ENCODE measurements at regions not wholly inside any gene's neighbourhood (a gene's known extent, or its start where the extent isn't known, plus 50 kb on each side); places are given as distances from the start of the nearest gene placed in this dataset.
"Not testable (repeated sequence)": the region's sequence is repeated elsewhere in the genome, so short reads cannot be mapped to it uniquely, and the experiment has no call there.

DNA sequence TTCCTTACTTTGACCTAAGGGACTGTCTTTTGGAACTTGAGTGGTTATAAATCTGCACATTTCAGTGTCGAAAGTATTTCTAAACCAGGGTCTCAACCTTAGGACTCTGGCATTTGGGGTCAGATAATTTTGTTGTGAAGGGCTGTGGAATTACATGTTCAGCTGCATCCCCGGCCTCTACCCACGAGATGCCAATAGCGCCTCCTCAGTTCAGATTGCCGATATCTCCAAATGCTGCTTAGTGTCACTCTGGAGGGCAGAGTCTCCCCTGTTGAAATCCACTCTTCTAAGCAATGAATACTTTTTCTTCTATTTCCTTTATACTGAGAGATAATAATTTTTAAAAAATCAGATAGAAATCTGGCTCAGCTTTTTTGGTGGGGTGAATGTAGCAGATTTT is 379.4 kb upstream of the RGS6 start:
- no peak overlapping the region for H3K4me3 ChIP-seq (ENCODE audit: low read depth in 1 of 2, low read length in 2 of 2)
- no peaks in the 10 kb centered on the region for H3K36me3 ChIP-seq (ENCODE audit: insufficient read depth, low read length)
- H3K27ac ChIP-seq (ENCODE audit: low read depth, low read length): no peak overlapping the region
- H3K4me1 ChIP-seq (ENCODE audit: insufficient read depth, low read length): no peaks in the 10 kb centered on the region
- no peaks in the 10 kb centered on the region for H3K9me3 ChIP-seq (ENCODE audit: low read length)
- no peak overlapping the region for H3K9ac ChIP-seq (ENCODE audit: low read length)
- no peaks in the 10 kb centered on the region for H3K27me3 ChIP-seq (ENCODE audit: control insufficient read depth in 1 of 2, insufficient read depth in 2 of 2, low read length in 2 of 2)

DNA sequence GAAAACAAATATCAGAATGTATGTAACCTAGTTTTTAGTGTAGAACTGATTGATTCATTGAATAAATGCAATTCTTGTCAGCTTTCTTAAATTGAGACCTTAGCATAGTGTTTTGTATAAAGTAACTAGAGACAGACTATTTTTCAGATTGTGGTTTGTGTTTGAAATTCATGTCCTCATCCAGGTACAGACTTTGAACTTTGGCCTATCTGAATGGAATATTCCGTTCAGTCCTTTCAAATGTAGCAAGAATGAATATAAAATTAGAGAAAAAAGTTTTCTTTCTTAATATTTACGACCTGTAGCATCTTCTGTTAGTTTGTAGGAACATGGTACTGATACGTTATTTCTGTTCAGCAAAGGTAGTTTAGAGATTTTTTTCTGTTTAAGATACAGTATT is 378.4 kb upstream of the RGS6 start:
- no peak overlapping the region for H3K9ac ChIP-seq (ENCODE audit: low read length)
- H3K9me3 ChIP-seq (ENCODE audit: low read length): no peaks in the 10 kb centered on the region
- H3K36me3 ChIP-seq (ENCODE audit: insufficient read depth, low read length): no peaks in the 10 kb centered on the region
- no peak overlapping the region for H3K27ac ChIP-seq (ENCODE audit: low read depth, low read length)
- H3K4me1 ChIP-seq (ENCODE audit: insufficient read depth, low read length): no peaks in the 10 kb centered on the region
- no peak overlapping the region for H3K4me3 ChIP-seq (ENCODE audit: low read depth in 1 of 2, low read length in 2 of 2)
- H3K27me3 ChIP-seq (ENCODE audit: control insufficient read depth in 1 of 2, insufficient read depth in 2 of 2, low read length in 2 of 2): no peaks in the 10 kb centered on the region

DNA sequence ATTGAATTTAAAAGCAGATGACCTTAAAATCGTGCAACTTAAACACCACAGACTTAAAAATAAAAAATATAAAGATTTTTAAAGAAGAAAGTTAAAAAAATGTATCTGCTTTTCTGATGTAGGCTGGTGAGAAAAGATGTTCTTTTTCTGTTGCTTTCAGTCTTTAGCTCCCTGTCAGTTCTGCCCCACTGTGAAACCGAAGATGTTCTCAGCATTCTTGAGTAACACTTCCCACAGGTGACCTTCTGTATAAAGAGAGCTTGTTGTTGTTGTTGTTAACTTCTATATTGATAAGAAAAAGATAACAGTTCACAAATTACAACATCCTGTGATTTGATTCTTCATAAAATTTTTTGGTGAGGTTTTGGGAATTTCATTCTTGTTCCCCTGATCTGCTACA is 377.9 kb upstream of the RGS6 start:
- no peak overlapping the region for H3K9ac ChIP-seq (ENCODE audit: low read length)
- no peak overlapping the region for H3K27ac ChIP-seq (ENCODE audit: low read depth, low read length)
- H3K4me1 ChIP-seq (ENCODE audit: insufficient read depth, low read length): no peaks in the 10 kb centered on the region
- H3K9me3 ChIP-seq (ENCODE audit: low read length): no peaks in the 10 kb centered on the region
- no peak overlapping the region for H3K4me3 ChIP-seq (ENCODE audit: low read depth in 1 of 2, low read length in 2 of 2)
- H3K27me3 ChIP-seq (ENCODE audit: control insufficient read depth in 1 of 2, insufficient read depth in 2 of 2, low read length in 2 of 2): no peaks in the 10 kb centered on the region
- no peaks in the 10 kb centered on the region for H3K36me3 ChIP-seq (ENCODE audit: insufficient read depth, low read length)

DNA sequence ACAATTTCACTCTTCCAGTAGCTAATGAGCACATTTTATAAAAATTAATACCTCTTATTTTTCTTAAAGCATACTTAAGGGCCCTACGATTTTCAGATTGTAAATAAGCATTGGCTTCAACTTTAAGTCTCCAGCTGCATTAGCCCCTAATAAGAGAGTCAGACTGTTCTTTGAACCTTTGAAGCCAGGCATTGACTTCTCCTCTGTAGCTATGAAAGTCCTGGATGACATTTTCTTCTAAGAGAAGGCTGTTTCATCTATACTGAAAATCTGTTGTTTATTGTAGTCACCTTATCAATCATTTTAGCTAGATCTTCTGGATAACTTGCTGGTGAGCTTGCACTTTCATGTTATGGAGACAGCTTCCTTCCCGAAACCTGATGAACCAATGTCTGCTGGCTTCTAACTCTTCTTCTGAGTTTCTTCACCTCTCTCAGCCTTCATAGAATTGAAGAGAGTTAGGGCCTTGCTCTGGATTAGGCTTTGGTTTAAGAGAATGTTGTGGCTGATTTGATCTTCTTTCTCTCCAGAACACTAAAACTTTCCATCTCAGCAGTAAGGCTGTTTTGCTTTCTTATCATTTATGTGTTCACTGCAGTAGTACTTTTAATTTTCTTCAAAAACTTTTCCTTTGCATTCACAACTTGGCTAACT is 377.1 kb upstream of the RGS6 start:
- no peaks in the 10 kb centered on the region for H3K4me1 ChIP-seq (ENCODE audit: insufficient read depth, low read length)
- no peak overlapping the region for H3K9ac ChIP-seq (ENCODE audit: low read length)
- H3K27ac ChIP-seq (ENCODE audit: low read depth, low read length): no peak overlapping the region
- no peak overlapping the region for H3K4me3 ChIP-seq (ENCODE audit: low read depth in 1 of 2, low read length in 2 of 2)
- no peaks in the 10 kb centered on the region for H3K27me3 ChIP-seq (ENCODE audit: control insufficient read depth in 1 of 2, insufficient read depth in 2 of 2, low read length in 2 of 2)
- H3K9me3 ChIP-seq (ENCODE audit: low read length): no peaks in the 10 kb centered on the region
- no peaks in the 10 kb centered on the region for H3K36me3 ChIP-seq (ENCODE audit: insufficient read depth, low read length)

DNA sequence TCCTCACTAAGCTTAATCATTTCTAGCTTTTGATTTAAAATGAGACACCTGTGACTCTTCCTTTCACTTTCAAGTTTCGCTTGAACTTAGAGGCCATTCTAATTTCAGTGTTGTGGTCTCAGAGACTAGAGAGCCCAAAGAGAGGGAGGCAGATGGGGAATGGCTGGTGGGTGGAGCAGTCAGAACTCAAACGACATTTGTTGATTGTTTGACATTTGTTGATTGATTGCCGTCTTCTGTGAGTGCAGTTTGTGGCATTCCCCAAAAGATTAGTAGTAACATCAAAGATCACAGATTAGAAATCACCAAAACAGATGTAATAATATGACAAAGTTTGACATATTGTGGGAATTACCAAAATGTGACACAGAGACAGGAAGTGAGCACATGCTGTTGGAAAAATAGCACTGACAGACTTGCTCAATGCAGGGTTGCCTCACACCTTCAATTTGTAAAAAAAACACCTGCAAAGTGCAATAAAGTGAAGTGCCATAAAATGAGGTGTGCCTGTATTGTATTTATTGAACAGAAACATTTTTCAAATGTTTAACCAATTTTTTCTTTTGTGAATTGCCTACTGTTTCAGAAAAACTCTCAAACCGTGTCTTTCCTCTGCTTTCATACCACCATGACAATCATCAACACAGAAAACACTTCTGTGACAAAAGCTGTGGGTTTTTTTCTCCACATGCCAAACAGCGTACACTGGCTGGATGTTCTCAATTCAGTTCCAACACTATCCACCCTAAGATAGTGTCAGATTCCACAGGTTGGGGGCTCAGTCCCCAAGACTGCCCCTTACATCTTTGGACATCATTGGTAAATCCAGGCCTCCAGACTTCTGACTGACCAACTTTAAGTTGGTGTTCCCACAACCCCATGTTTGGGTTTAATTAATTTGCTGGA is 376.3 kb upstream of the RGS6 start:
- no peak overlapping the region for H3K4me3 ChIP-seq (ENCODE audit: low read depth in 1 of 2, low read length in 2 of 2)
- H3K4me1 ChIP-seq (ENCODE audit: insufficient read depth, low read length): no peaks in the 10 kb centered on the region
- H3K9ac ChIP-seq (ENCODE audit: low read length): no peak overlapping the region
- no peaks in the 10 kb centered on the region for H3K36me3 ChIP-seq (ENCODE audit: insufficient read depth, low read length)
- no peaks in the 10 kb centered on the region for H3K9me3 ChIP-seq (ENCODE audit: low read length)
- H3K27ac ChIP-seq (ENCODE audit: low read depth, low read length): no peak overlapping the region
- H3K27me3 ChIP-seq (ENCODE audit: control insufficient read depth in 1 of 2, insufficient read depth in 2 of 2, low read length in 2 of 2): no peaks in the 10 kb centered on the region

DNA sequence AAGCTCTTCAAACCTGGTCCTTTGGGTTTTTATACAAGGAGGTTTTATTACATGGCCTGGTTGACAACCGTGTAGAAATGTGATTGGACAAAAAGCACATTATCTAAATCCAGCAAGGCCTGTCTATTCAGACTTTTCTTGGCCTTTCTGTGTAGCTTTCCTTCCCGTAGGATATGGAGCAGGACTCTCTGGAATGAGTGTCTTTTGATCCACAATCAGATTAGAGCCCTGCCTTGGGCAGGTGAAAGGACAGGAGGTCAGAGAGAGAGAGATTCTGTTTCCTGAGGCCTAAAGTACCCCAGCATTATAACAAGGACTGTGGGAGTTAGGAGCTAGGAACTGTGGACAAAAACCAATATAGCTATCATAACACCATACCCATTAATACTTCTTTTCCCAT is 375.5 kb upstream of the RGS6 start:
- Histone ChIP-seq H3K27ac (ENCODE audit: low read depth, low read length) (no peak overlapping the region), H3K4me3 (ENCODE audit: low read depth in 1 of 2, low read length in 2 of 2) (no peak overlapping the region), H3K27me3 (ENCODE audit: control insufficient read depth in 1 of 2, insufficient read depth in 2 of 2, low read length in 2 of 2) (no peaks in the 10 kb centered on the region), H3K4me1 (ENCODE audit: insufficient read depth, low read length) (no peaks in the 10 kb centered on the region), H3K36me3 (ENCODE audit: insufficient read depth, low read length) (no peaks in the 10 kb centered on the region), H3K9ac (ENCODE audit: low read length) (no peak overlapping the region), H3K9me3 (ENCODE audit: low read length) (no peaks in the 10 kb centered on the region)

DNA sequence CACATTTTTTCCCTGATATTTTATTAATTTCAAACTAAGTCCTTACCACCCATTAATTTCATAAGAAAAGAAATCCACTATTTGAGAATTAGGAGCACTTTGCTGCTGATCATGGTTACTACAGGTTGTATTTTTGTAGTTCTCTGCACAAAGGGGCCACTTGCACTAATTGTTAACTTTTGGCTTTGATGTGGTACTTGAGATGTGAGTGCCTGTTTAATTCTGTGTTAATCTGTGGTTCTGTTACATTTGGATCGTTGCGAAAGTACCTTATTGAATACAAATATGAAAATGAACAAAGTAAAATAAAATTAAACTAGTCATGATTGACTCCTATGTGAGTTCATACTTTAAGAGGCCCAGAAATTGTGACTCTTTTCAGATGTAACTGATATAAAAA is 374.9 kb upstream of the RGS6 start:
- Histone ChIP-seq H3K36me3 (ENCODE audit: insufficient read depth, low read length) (no peaks in the 10 kb centered on the region), H3K27me3 (ENCODE audit: control insufficient read depth in 1 of 2, insufficient read depth in 2 of 2, low read length in 2 of 2) (no peaks in the 10 kb centered on the region), H3K9me3 (ENCODE audit: low read length) (no peaks in the 10 kb centered on the region), H3K4me1 (ENCODE audit: insufficient read depth, low read length) (no peaks in the 10 kb centered on the region), H3K9ac (ENCODE audit: low read length) (no peak overlapping the region), H3K27ac (ENCODE audit: low read depth, low read length) (no peak overlapping the region), H3K4me3 (ENCODE audit: low read depth in 1 of 2, low read length in 2 of 2) (no peak overlapping the region)

DNA sequence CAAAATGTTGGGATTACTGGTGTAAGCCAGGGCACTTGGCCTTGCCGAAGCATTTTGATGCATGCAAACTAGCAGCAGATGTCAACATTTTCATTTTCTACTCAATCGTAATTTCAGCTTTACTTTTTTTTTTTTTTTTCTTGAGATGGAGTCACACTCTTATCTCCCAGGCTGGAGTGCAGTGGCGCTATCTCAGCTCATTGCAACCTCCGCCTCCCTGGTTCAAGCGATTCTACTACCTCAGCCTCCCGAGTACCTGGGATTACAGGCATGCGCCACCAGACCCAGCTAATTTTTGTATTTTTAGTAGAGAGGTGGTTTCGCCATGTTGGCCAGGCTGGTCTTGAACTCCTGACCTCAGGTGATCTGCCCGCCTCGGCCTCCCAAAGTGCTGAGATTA is 373.3 kb upstream of the RGS6 start:
- H3K4me3 ChIP-seq (ENCODE audit: low read depth in 1 of 2, low read length in 2 of 2): not testable (repeated sequence)

DNA sequence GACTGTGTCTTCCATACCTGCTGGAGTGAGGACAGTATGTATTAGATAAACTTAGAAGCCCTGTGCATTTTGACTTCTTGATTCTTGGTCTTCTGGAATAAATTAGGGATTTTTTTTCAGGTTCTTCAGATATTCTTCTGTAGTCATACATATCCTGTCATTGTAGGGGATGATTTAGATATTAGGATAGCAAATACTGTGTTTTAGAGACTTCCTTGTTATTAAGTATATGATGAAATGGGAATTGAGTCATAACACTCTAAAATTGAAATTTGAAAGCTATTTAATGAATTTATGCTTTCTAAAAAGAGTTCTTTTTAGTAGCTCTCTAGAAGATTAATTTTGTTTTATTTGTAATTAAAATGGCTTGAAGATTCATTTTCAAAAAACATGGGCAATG is 371.5 kb upstream of the RGS6 start:
- Histone ChIP-seq H3K27me3 (ENCODE audit: control insufficient read depth in 1 of 2, insufficient read depth in 2 of 2, low read length in 2 of 2) (no peaks in the 10 kb centered on the region), H3K9ac (ENCODE audit: low read length) (no peak overlapping the region), H3K9me3 (ENCODE audit: low read length) (no peaks in the 10 kb centered on the region), H3K4me1 (ENCODE audit: insufficient read depth, low read length) (no peaks in the 10 kb centered on the region), H3K27ac (ENCODE audit: low read depth, low read length) (no peak overlapping the region), H3K36me3 (ENCODE audit: insufficient read depth, low read length) (no peaks in the 10 kb centered on the region), H3K4me3 (ENCODE audit: low read depth in 1 of 2, low read length in 2 of 2) (no peak overlapping the region)

More for the DNA sequence above, 373.3 kb upstream of the RGS6 start:
- not testable (repeated sequence) for H3K27me3 ChIP-seq (ENCODE audit: control insufficient read depth in 1 of 2, insufficient read depth in 2 of 2, low read length in 2 of 2); H3K9me3 ChIP-seq (ENCODE audit: low read length); H3K4me1 ChIP-seq (ENCODE audit: insufficient read depth, low read length); H3K36me3 ChIP-seq (ENCODE audit: insufficient read depth, low read length); H3K27ac ChIP-seq (ENCODE audit: low read depth, low read length); H3K9ac ChIP-seq (ENCODE audit: low read length)

DNA sequence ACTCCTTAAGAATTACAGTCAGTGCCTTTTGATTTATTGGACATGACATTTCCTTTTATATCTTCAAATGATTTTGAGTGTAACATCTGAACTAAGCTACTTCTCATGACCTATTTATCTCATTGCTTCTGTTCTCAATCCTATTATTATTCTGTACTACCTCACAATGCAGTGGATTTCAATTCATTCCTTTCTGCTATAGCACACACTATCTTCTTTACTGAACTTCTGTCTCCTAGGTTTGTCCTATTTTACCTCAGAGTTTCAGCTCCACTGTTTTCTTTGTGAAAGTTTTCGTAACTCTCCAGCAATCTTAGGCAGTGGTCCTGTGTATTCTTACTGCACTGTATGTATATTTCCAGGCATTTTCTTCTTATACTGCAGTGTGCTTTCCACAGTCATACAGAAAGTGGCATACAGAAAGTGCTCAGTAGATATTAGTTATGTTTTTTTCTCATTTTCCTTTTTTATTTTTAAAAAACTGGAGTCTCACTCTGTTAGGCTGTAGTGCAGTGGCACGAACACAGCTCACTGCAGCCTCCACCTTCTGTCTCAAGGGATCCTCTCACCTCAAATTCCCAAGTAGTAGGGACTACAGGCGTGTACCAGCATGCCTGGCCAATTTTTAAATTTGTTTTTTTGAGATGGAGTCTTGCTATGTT is 368.6 kb upstream of the RGS6 start:
- Histone ChIP-seq H3K27me3 (ENCODE audit: control insufficient read depth in 1 of 2, insufficient read depth in 2 of 2, low read length in 2 of 2) (no peaks in the 10 kb centered on the region), H3K36me3 (ENCODE audit: insufficient read depth, low read length) (no peaks in the 10 kb centered on the region), H3K9ac (ENCODE audit: low read length) (no peak overlapping the region), H3K27ac (ENCODE audit: low read depth, low read length) (no peak overlapping the region), H3K4me1 (ENCODE audit: insufficient read depth, low read length) (no peaks in the 10 kb centered on the region), H3K9me3 (ENCODE audit: low read length) (no peaks in the 10 kb centered on the region), H3K4me3 (ENCODE audit: low read depth in 1 of 2, low read length in 2 of 2) (no peak overlapping the region)

DNA sequence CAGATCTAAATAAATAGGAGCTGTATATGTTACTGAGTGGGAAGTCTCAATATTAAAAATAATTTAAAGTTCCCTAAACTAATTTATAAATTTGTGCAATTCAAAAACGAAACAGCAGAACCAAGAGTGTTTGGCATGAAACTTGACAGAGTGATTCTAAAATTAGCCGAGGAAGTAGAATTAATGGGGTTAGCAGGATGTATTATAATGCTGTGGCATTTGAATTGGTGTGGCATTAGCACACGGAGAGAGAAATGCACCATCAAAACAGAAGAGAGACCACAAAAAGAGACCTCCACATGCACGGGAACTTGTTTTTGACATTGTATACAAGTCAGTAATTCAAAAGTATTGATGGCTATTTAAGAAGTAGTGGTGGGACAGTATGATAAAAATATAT is 366.0 kb upstream of the RGS6 start:
- H3K27me3 ChIP-seq (ENCODE audit: control insufficient read depth in 1 of 2, insufficient read depth in 2 of 2, low read length in 2 of 2): no peaks in the 10 kb centered on the region
- H3K4me3 ChIP-seq (ENCODE audit: low read depth in 1 of 2, low read length in 2 of 2): no peak overlapping the region
- no peak overlapping the region for H3K9ac ChIP-seq (ENCODE audit: low read length)
- no peaks in the 10 kb centered on the region for H3K9me3 ChIP-seq (ENCODE audit: low read length)
- no peaks in the 10 kb centered on the region for H3K36me3 ChIP-seq (ENCODE audit: insufficient read depth, low read length)
- H3K4me1 ChIP-seq (ENCODE audit: insufficient read depth, low read length): no peaks in the 10 kb centered on the region
- no peak overlapping the region for H3K27ac ChIP-seq (ENCODE audit: low read depth, low read length)

Data from muscle layer of colon (tissue), 2 donors.